Hepatocyte (in vitro differentiated cells): ENCODE measurements at regions not wholly inside any gene's neighbourhood (a gene's known extent, or its start where the extent isn't known, plus 50 kb on each side); places are given as distances from the start of the nearest gene placed in this dataset.

ENCODE experiments used
- DNase-seq: peaks from one replicate; pipeline ENCODE4 v3.0.0-alpha.2; 2016; ENCODE audit warnings: low spot score
- H2AFZ ChIP-seq: fragments of 200-600 bp; sonication (generic); 2 replicates; pipeline ENCODE4 v1.6.0; 2016; ENCODE audit warnings: antibody characterized with exemption, mild to moderate bottlenecking
- H3K27ac ChIP-seq: fragments of 200-600 bp; sonication (generic); 2 replicates; pipeline ENCODE4 v1.5.1; 2016; ENCODE audit warnings: mild to moderate bottlenecking
- H3K27me3 ChIP-seq: fragments of 200-600 bp; sonication (generic); 2 replicates; pipeline ENCODE4 v1.6.1; 2016
- H3K36me3 ChIP-seq: fragments of 200-600 bp; sonication (generic); replicated peaks from 2 replicates; pipeline ENCODE4 v1.5.1; 2016; ENCODE audit warnings: low read depth; ENCODE audit not compliant: insufficient read depth
- H3K4me1 ChIP-seq: fragments of 200-600 bp; sonication (generic); 2 replicates; pipeline ENCODE4 v1.5.1; 2016; ENCODE audit warnings: mild to moderate bottlenecking, moderate library complexity; ENCODE audit not compliant: insufficient read depth
- H3K4me2 ChIP-seq: fragments of 200-600 bp; sonication (generic); 2 replicates; pipeline ENCODE4 v1.6.0; 2016
- H3K4me3 ChIP-seq: fragments of 200-600 bp; sonication (generic); 2 replicates; pipeline ENCODE4 v1.5.1; 2016; ENCODE audit warnings: mild to moderate bottlenecking
- H3K79me2 ChIP-seq: fragments of 200-600 bp; sonication (generic); 2 replicates; pipeline ENCODE4 v1.6.0; 2017; ENCODE audit warnings: mild to moderate bottlenecking
- H3K9me2 ChIP-seq: fragments of 200-600 bp; sonication (generic); replicated peaks from 2 replicates; pipeline ENCODE4 v1.6.0; 2017; ENCODE audit warnings: mild to moderate bottlenecking; ENCODE audit not compliant: insufficient read depth
- H3K9me3 ChIP-seq: fragments of 200-600 bp; sonication (generic); 2 replicates; pipeline ENCODE4 v1.5.1; 2016; ENCODE audit warnings: low read depth, mild to moderate bottlenecking
- H4K20me1 ChIP-seq: fragments of 200-600 bp; sonication (generic); 2 replicates; pipeline ENCODE4 v1.6.0; 2016; ENCODE audit warnings: mild to moderate bottlenecking; ENCODE audit not compliant: insufficient read depth, poor library complexity, severe bottlenecking
- EZH2 ChIP-seq: fragments of 200-600 bp; sonication (generic); IDR thresholded peaks from 2 replicates; pipeline ENCODE4 v1.6.1; 2016; ENCODE audit warnings: antibody characterized with exemption, mild to moderate bottlenecking, borderline replicate concordance
- EZH2phosphoT487 ChIP-seq: fragments of 200-600 bp; sonication (generic); IDR thresholded peaks from one replicate; pipeline ENCODE4 v1.6.1; 2018; ENCODE audit warnings: antibody characterized with exemption, mild to moderate bottlenecking, low read depth, moderate library complexity; ENCODE audit not compliant: unreplicated experiment, severe bottlenecking
- WGBS: methylation state at CpG from one replicate; pipeline ENCODE4 v1.1.6; 2016; ENCODE audit warnings: low lambda C conversion rate; ENCODE audit errors: missing lambda C conversion rate; 5-methylcytosine and 5-hydroxymethylcytosine counted together
- TF ChIP-seq, protein P1 (sequence below): fragments of 200-600 bp; sonication (generic); IDR thresholded peaks from 2 replicates; pipeline ENCODE4 v1.5.1; 2016; ENCODE audit warnings: antibody characterized with exemption, mild to moderate bottlenecking; ENCODE audit not compliant: poor library complexity

- H3K4me2 ChIP-seq = no peak overlapping the region
- no peaks in the 10 kb centered on the region for H4K20me1 ChIP-seq
- H3K27me3 ChIP-seq = no peaks in the 10 kb centered on the region
- no peaks in the 10 kb centered on the region for H3K4me1 ChIP-seq
- no peaks in the 10 kb centered on the region for H3K79me2 ChIP-seq
- H3K27ac ChIP-seq = no peak overlapping the region
- no peak for DNase-seq
- no peaks in the 10 kb centered on the region for H3K36me3 ChIP-seq
- H3K9me2 ChIP-seq = no peaks in the 10 kb centered on the region
- no peak overlapping the region for H2AFZ ChIP-seq
- TF ChIP-seq EZH2phosphoT487 (no peak), EZH2 (no peak)
- TF ChIP-seq, protein P1, sequence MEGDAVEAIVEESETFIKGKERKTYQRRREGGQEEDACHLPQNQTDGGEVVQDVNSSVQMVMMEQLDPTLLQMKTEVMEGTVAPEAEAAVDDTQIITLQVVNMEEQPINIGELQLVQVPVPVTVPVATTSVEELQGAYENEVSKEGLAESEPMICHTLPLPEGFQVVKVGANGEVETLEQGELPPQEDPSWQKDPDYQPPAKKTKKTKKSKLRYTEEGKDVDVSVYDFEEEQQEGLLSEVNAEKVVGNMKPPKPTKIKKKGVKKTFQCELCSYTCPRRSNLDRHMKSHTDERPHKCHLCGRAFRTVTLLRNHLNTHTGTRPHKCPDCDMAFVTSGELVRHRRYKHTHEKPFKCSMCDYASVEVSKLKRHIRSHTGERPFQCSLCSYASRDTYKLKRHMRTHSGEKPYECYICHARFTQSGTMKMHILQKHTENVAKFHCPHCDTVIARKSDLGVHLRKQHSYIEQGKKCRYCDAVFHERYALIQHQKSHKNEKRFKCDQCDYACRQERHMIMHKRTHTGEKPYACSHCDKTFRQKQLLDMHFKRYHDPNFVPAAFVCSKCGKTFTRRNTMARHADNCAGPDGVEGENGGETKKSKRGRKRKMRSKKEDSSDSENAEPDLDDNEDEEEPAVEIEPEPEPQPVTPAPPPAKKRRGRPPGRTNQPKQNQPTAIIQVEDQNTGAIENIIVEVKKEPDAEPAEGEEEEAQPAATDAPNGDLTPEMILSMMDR = no peak
- H3K4me3 ChIP-seq = no peak overlapping the region
- no peaks in the 10 kb centered on the region for H3K9me3 ChIP-seq
- 42% methylated on average over 1 of the region's 1 CpG for WGBS
These were observed 226.5 kb upstream of the TUSC1 start for GRCh38 chr9:25904701-25905100.

- no peaks in the 10 kb centered on the region for H3K36me3 ChIP-seq
- no peak overlapping the region for H2AFZ ChIP-seq
- H3K4me1 ChIP-seq = no peaks in the 10 kb centered on the region
- H3K79me2 ChIP-seq = no peaks in the 10 kb centered on the region
- H3K9me3 ChIP-seq = no peaks in the 10 kb centered on the region
- no peaks in the 10 kb centered on the region for H3K9me2 ChIP-seq
- H3K4me3 ChIP-seq = no peak overlapping the region
- no peaks in the 10 kb centered on the region for H3K27me3 ChIP-seq
- no peak overlapping the region for H3K4me2 ChIP-seq
- H4K20me1 ChIP-seq = no peaks in the 10 kb centered on the region
- H3K27ac ChIP-seq = no peak overlapping the region
- 89% methylated on average over 3 of the region's 3 CpGs for WGBS
- DNase-seq = no peak
- TF ChIP-seq EZH2 (no peak), EZH2phosphoT487 (no peak)
- TF ChIP-seq, protein P1 = no peak
These were observed 213.3 kb upstream of the TUSC1 start for GRCh38 chr9:25891527-25891926.

DNA sequence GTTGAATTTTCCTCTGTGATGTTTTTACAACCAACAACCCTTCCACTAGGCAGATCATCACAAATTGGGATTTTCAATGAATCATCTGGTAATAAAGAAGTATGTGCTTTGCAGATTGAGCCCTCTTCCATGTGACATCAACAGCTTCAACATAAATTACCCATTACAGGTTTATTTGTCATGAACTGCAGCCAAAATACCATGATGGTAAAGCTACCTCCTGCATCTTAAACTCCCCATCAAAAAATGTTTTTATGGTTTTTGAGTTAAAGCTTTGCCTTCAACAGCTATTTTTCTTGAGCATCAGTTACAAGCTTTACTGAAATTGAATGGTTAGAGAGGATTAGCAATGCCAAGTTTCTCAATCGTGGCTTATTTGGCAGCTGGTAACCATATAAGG is 211.4 kb upstream of the TUSC1 start:
- no peaks in the 10 kb centered on the region for H4K20me1 ChIP-seq
- 64% methylated on average over 1 of the region's 1 CpG for WGBS
- no peaks in the 10 kb centered on the region for H3K9me3 ChIP-seq
- no peak overlapping the region for H3K4me2 ChIP-seq
- H2AFZ ChIP-seq = no peak overlapping the region
- TF ChIP-seq EZH2phosphoT487 = no peak
- no peak for TF ChIP-seq EZH2
- TF ChIP-seq, protein P1 = no peak
- no peaks in the 10 kb centered on the region for H3K79me2 ChIP-seq
- no peak for DNase-seq
- no peak overlapping the region for H3K4me3 ChIP-seq
- no peaks in the 10 kb centered on the region for H3K36me3 ChIP-seq
- H3K4me1 ChIP-seq = no peaks in the 10 kb centered on the region
- no peaks in the 10 kb centered on the region for H3K27me3 ChIP-seq
- H3K9me2 ChIP-seq = no peaks in the 10 kb centered on the region
- H3K27ac ChIP-seq = no peak overlapping the region

- Histone ChIP-seq H3K4me1 (no peaks in the 10 kb centered on the region), H3K4me2 (no peak overlapping the region), H3K79me2 (no peaks in the 10 kb centered on the region), H3K9me3 (no peaks in the 10 kb centered on the region), H3K4me3 (no peak overlapping the region), H4K20me1 (no peaks in the 10 kb centered on the region), H3K36me3 (no peaks in the 10 kb centered on the region), H3K27me3 (no peaks in the 10 kb centered on the region), H3K27ac (no peak overlapping the region), H2AFZ (no peak overlapping the region), H3K9me2 (no peaks in the 10 kb centered on the region)
- TF ChIP-seq EZH2phosphoT487 (no peak), EZH2 (no peak)
- TF ChIP-seq, protein P1 = no peak
- 61% methylated on average over 1 of the region's 1 CpG for WGBS
- DNase-seq = no peak
These were observed 198.0 kb upstream of the TUSC1 start for GRCh38 chr9:25876248-25876647.
